Sigmoid colon (tissue), 4 donors: ENCODE measurements at regions not wholly inside any gene's neighbourhood (a gene's known extent, or its start where the extent isn't known, plus 50 kb on each side); places are given as distances from the start of the nearest gene placed in this dataset.

Source experiments
- EP300 ChIP-seq, 4 donors: sonication (generic); formaldehyde crosslinking; IDR thresholded peaks; one replicate each; pipeline ENCODE4 v1.6.1; 2017; ENCODE audit warnings: antibody characterized with exemption in 4 of 4
- TF ChIP-seq, protein P1 (sequence below), 4 experiments: fragments of 450-650 bp in 3 of 4; fragments of 200-600 bp in 1 of 4; IDR thresholded peaks; one replicate each; pipeline ENCODE4 v1.5.1; 2016 to 2019; ENCODE audit warnings: antibody characterized with exemption in 4 of 4, mild to moderate bottlenecking in 3 of 4, moderate library complexity in 2 of 4

- TF ChIP-seq EP300 (IDR thresholded peaks at IDR 0.05) = no peak
- TF ChIP-seq, protein P1, sequence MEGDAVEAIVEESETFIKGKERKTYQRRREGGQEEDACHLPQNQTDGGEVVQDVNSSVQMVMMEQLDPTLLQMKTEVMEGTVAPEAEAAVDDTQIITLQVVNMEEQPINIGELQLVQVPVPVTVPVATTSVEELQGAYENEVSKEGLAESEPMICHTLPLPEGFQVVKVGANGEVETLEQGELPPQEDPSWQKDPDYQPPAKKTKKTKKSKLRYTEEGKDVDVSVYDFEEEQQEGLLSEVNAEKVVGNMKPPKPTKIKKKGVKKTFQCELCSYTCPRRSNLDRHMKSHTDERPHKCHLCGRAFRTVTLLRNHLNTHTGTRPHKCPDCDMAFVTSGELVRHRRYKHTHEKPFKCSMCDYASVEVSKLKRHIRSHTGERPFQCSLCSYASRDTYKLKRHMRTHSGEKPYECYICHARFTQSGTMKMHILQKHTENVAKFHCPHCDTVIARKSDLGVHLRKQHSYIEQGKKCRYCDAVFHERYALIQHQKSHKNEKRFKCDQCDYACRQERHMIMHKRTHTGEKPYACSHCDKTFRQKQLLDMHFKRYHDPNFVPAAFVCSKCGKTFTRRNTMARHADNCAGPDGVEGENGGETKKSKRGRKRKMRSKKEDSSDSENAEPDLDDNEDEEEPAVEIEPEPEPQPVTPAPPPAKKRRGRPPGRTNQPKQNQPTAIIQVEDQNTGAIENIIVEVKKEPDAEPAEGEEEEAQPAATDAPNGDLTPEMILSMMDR (IDR thresholded peaks at IDR 0.05) = no peak
Observed at GRCh38 chr6:124903797-124904196, 58.4 kb upstream of the RNF217 start.
